Duodenal mucosa (tissue), 2 donors: ENCODE measurements at regions not wholly inside any gene's neighbourhood (a gene's known extent, or its start where the extent isn't known, plus 50 kb on each side); places are given as distances from the start of the nearest gene placed in this dataset.

Experiments used
- H3K27ac ChIP-seq: one replicate; pipeline ENCODE4 v1.7.0; 2013; ENCODE audit warnings: low read depth, low read length
- H3K27me3 ChIP-seq, 2 donors: one replicate each; pipeline ENCODE4 v1.7.0; 2013; ENCODE audit warnings: low read length in 2 of 2, control low read depth in 1 of 2; ENCODE audit not compliant: insufficient read depth in 2 of 2, control insufficient read depth in 1 of 2
- H3K36me3 ChIP-seq, 2 donors: one replicate each; pipeline ENCODE4 v1.7.0; 2013; ENCODE audit warnings: low read length in 2 of 2, control low read depth in 1 of 2; ENCODE audit not compliant: insufficient read depth in 2 of 2, control insufficient read depth in 1 of 2
- H3K4me1 ChIP-seq, 2 donors: one replicate each; pipeline ENCODE4 v1.7.0; 2013; ENCODE audit warnings: low read length in 2 of 2, control low read depth in 1 of 2; ENCODE audit not compliant: insufficient read depth in 2 of 2, control insufficient read depth in 1 of 2
- H3K4me3 ChIP-seq, 2 donors: one replicate each; pipeline ENCODE4 v1.7.0; 2013; ENCODE audit warnings: low read length in 2 of 2, low read depth in 1 of 2
- H3K9ac ChIP-seq, 2 donors: one replicate each; pipeline ENCODE4 v1.7.0; 2013; ENCODE audit warnings: low read length in 2 of 2, low read depth in 1 of 2
- H3K9me3 ChIP-seq, 2 donors: one replicate each; pipeline ENCODE4 v1.7.0; 2013; ENCODE audit warnings: low read length in 2 of 2, control low read depth in 1 of 2; ENCODE audit not compliant: control insufficient read depth in 1 of 2

- Histone ChIP-seq H3K27ac (no peak overlapping the region), H3K36me3 (no peaks in the 10 kb centered on the region), H3K4me1 (peaks cover 9 to 12% of the 10 kb centered on the region in 2 donors), H3K9me3 (no peaks in the 10 kb centered on the region), H3K9ac (no peak overlapping the region), H3K4me3 (no peak overlapping the region), H3K27me3 (no peaks in the 10 kb centered on the region)
Measured at GRCh38 chr13:73579574-73580274, 520.9 kb downstream of the KLF5 start.

DNA sequence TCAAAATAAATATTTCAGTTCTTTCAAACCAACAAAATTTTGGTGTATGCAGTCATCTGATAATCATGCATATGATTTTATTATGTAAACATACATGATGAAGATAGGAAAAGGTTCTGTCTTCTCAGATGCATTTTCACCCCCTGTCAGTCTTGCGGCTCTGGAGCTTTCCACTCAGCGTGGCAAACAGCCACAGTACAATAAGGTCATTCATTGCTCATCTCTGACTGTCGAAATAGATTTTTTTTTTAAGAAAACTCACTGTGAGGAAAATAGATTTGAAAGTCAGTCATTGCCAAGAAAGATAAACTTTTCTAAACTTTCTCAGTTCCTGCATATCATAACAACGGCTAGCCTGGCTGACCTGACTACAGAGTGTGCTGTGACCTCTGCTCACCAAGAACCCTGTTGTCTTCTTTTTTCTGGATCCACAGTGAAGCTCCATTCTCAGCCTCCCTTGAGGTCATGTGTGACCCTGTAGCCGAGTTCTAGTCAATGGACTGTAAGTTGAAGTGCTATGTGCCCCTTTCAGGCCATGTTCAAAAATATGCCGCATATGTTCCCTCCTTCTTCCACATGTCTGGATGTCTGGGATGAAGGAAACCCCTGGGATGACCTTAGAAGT lies 519.6 kb downstream of the KLF5 start:
- Histone ChIP-seq H3K27me3 (no peaks in the 10 kb centered on the region), H3K4me3 (no peak overlapping the region), H3K4me1 (peaks cover 9 to 12% of the 10 kb centered on the region in 2 donors), H3K9ac (no peak overlapping the region), H3K27ac (no peak overlapping the region), H3K9me3 (no peaks in the 10 kb centered on the region), H3K36me3 (no peaks in the 10 kb centered on the region)

- Histone ChIP-seq H3K9ac (no peak overlapping the region), H3K27me3 (no peaks in the 10 kb centered on the region), H3K9me3 (no peaks in the 10 kb centered on the region)
Measured at GRCh38 chr13:73576291-73576690, 517.5 kb downstream of the KLF5 start.

GRCh38 chr13:73572824-73573223 lies 514.0 kb downstream of the KLF5 start:
- Histone ChIP-seq H3K36me3 (no peaks in the 10 kb centered on the region), H3K4me3 (no peak overlapping the region), H3K9me3 (peaks cover 0 to 2% of the 10 kb centered on the region in 2 donors), H3K27ac (no peak overlapping the region), H3K4me1 (peaks cover 0 to 7% of the 10 kb centered on the region in 2 donors), H3K27me3 (no peaks in the 10 kb centered on the region), H3K9ac (no peak overlapping the region)

More at GRCh38 chr13:73576291-73576690, 517.5 kb downstream of the KLF5 start:
- no peak overlapping the region for H3K27ac ChIP-seq
- H3K36me3 ChIP-seq = no peaks in the 10 kb centered on the region
- H3K4me3 ChIP-seq = no peak overlapping the region
- peaks cover 9 to 12% of the 10 kb centered on the region in 2 donors for H3K4me1 ChIP-seq

DNA sequence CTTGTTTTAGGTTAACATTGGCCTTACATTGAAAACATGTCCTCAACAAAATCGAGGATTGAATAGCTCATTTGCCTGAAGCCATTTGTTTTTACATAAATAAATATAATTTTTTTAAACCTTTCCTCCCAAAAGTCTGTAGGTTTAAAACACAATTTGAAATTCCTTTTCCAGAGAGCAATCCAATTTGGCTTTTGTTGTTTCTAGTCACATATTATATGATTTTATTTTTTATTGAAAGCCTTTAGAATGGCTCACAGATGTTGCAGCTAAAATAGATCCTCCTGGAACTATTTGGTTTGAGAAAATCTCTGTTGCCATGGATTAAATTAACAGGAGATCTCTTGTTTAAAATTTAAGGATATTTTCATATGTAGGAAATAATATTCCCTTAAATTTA lies 512.6 kb downstream of the KLF5 start:
- Histone ChIP-seq H3K27me3 (no peaks in the 10 kb centered on the region), H3K27ac (no peak overlapping the region), H3K36me3 (no peaks in the 10 kb centered on the region), H3K9ac (no peak overlapping the region), H3K9me3 (peaks cover 0 to 2% of the 10 kb centered on the region in 2 donors), H3K4me1 (peaks cover 0 to 2% of the 10 kb centered on the region in 2 donors), H3K4me3 (no peak overlapping the region)

GRCh38 chr13:73556902-73557301 lies 498.1 kb downstream of the KLF5 start:
- Histone ChIP-seq H3K4me3 (no peak overlapping the region), H3K9ac (no peak overlapping the region), H3K27ac (no peak overlapping the region), H3K27me3 (no peaks in the 10 kb centered on the region), H3K36me3 (no peaks in the 10 kb centered on the region), H3K4me1 (no peaks in the 10 kb centered on the region), H3K9me3 (no peaks in the 10 kb centered on the region)

GRCh38 chr13:73556128-73556527 lies 497.3 kb downstream of the KLF5 start:
- Histone ChIP-seq H3K27me3 (no peaks in the 10 kb centered on the region), H3K9me3 (no peaks in the 10 kb centered on the region), H3K36me3 (no peaks in the 10 kb centered on the region), H3K4me3 (no peak overlapping the region), H3K27ac (no peak overlapping the region), H3K9ac (no peak overlapping the region), H3K4me1 (no peaks in the 10 kb centered on the region)

GRCh38 chr13:73551736-73552135 lies 492.9 kb downstream of the KLF5 start:
- H3K27me3 ChIP-seq = no peaks in the 10 kb centered on the region

GRCh38 chr13:73549717-73550116 lies 490.9 kb downstream of the KLF5 start:
- H3K36me3 ChIP-seq = no peaks in the 10 kb centered on the region
- H3K27ac ChIP-seq = no peak overlapping the region
- no peaks in the 10 kb centered on the region for H3K9me3 ChIP-seq
- H3K4me3 ChIP-seq = no peak overlapping the region
- H3K9ac ChIP-seq = no peak overlapping the region
- H3K4me1 ChIP-seq = no peaks in the 10 kb centered on the region
- H3K27me3 ChIP-seq = no peaks in the 10 kb centered on the region

More at GRCh38 chr13:73551736-73552135, 492.9 kb downstream of the KLF5 start:
- no peaks in the 10 kb centered on the region for H3K4me1 ChIP-seq
- H3K9ac ChIP-seq = no peak overlapping the region
- no peak overlapping the region for H3K4me3 ChIP-seq
- H3K27ac ChIP-seq = no peak overlapping the region
- no peaks in the 10 kb centered on the region for H3K36me3 ChIP-seq
- no peaks in the 10 kb centered on the region for H3K9me3 ChIP-seq

- H3K36me3 ChIP-seq = no peaks in the 10 kb centered on the region
- no peak overlapping the region for H3K4me3 ChIP-seq
- H3K9ac ChIP-seq = no peak overlapping the region
- no peak overlapping the region for H3K27ac ChIP-seq
- no peaks in the 10 kb centered on the region for H3K4me1 ChIP-seq
- H3K27me3 ChIP-seq = no peaks in the 10 kb centered on the region
- H3K9me3 ChIP-seq = no peaks in the 10 kb centered on the region
Measured at GRCh38 chr13:73548449-73548848, 489.6 kb downstream of the KLF5 start.
